ENCODE measurements at regions not wholly inside any gene's neighbourhood (a gene's known extent, or its start where the extent isn't known, plus 50 kb on each side); places are given as distances from the start of the nearest gene placed in this dataset.

GRCh38 chr17:69800870-69801269 is 274.2 kb upstream of the KCNJ16 start:
- TF ChIP-seq SMC3 (conservative IDR thresholded peaks at IDR 0.05; ENCODE audit: insufficient read depth, low read depth, low read length), result no peak
- TF ChIP-seq JUND (IDR thresholded peaks at IDR 0.05; ENCODE audit: borderline replicate concordance, low read depth, low read length), result no peak
- no peak for TF ChIP-seq JUND (tag; IDR thresholded peaks at IDR 0.05; ENCODE audit: borderline replicate concordance, low read depth, low read length)
- TF ChIP-seq HCFC1 (IDR thresholded peaks at IDR 0.05; ENCODE audit: low read depth, low read length), result no peak
- TF ChIP-seq CTCF (IDR thresholded peaks at IDR 0.05 in 2 of 3, conservative IDR thresholded peaks at IDR 0.05 in 1 of 3; ENCODE audit: insufficient read depth in 2 of 3, low read depth in 1 of 3, low read length in 3 of 3), result no peak
- TF ChIP-seq MXI1 (IDR thresholded peaks at IDR 0.05; ENCODE audit: low read depth, low read length), result no peak

All from K562 (cell line).